HEK293T (cell line): ENCODE measurements at regions not wholly inside any gene's neighbourhood (a gene's known extent, or its start where the extent isn't known, plus 50 kb on each side); places are given as distances from the start of the nearest gene placed in this dataset.

ENCODE experiments used
- BHLHE40 ChIP-seq: fragments of 450-650 bp; IDR thresholded peaks from 2 replicates; pipeline ENCODE4 v1.6.1; 2016; ENCODE audit warnings: mild to moderate bottlenecking, moderate library complexity, borderline replicate concordance
- CTBP1 ChIP-seq: fragments of 450-650 bp; IDR thresholded peaks from 2 replicates; pipeline ENCODE4 v1.6.1; 2016; ENCODE audit warnings: borderline replicate concordance
- ELF4 ChIP-seq: fragments of 450-650 bp; IDR thresholded peaks from 2 replicates; pipeline ENCODE4 v1.6.1; 2017; ENCODE audit warnings: antibody characterized with exemption
- FOXK2 ChIP-seq: fragments of 450-650 bp; IDR thresholded peaks from 2 replicates; pipeline ENCODE4 v1.6.1; 2016; ENCODE audit warnings: mild to moderate bottlenecking
- FOXM1 ChIP-seq: fragments of 450-650 bp; IDR thresholded peaks from 2 replicates; pipeline ENCODE4 v1.6.1; 2017; ENCODE audit warnings: mild to moderate bottlenecking, borderline replicate concordance
- HDGF ChIP-seq: fragments of 450-650 bp; IDR thresholded peaks from 2 replicates; pipeline ENCODE4 v1.6.1; 2017; ENCODE audit warnings: antibody characterized with exemption, borderline replicate concordance
- L3MBTL2 ChIP-seq: fragments of 450-650 bp; conservative IDR thresholded peaks from 2 replicates; pipeline ENCODE4 v1.6.1; 2016; ENCODE audit warnings: mild to moderate bottlenecking
- NFRKB ChIP-seq: fragments of 450-650 bp; IDR thresholded peaks from 2 replicates; pipeline ENCODE4 v1.6.1; 2016; ENCODE audit warnings: mild to moderate bottlenecking, moderate library complexity
- SP1 ChIP-seq: fragments of 450-650 bp; IDR thresholded peaks from 2 replicates; pipeline ENCODE4 v1.6.1; 2017
- SUZ12 ChIP-seq: fragments of 450-650 bp; IDR thresholded peaks from 2 replicates; pipeline ENCODE4 v1.6.1; 2016; ENCODE audit warnings: mild to moderate bottlenecking
- TARDBP ChIP-seq: fragments of 450-650 bp; IDR thresholded peaks from 2 replicates; pipeline ENCODE4 v1.6.1; 2016
- ZNF384 ChIP-seq: fragments of 450-650 bp; IDR thresholded peaks from 2 replicates; pipeline ENCODE4 v1.6.1; 2016

- TF ChIP-seq NFRKB: no peak
- TF ChIP-seq CTBP1: no peak
- TF ChIP-seq SUZ12: no peak
- TF ChIP-seq BHLHE40: no peak
- no peak for TF ChIP-seq FOXK2
- no peak for TF ChIP-seq HDGF
- no peak for TF ChIP-seq TARDBP
- TF ChIP-seq FOXM1: no peak
- no peak for TF ChIP-seq SP1
- TF ChIP-seq ELF4: no peak
- no peak for TF ChIP-seq ZNF384
- no peak for TF ChIP-seq L3MBTL2
Observed at GRCh38 chr3:54008744-54009143, 113.6 kb upstream of the CACNA2D3 start.
